NCI-H2196 treated with DMSO at 0.1 percent for 48 hours (cell line): ENCODE measurements at regions not wholly inside any gene's neighbourhood (a gene's known extent, or its start where the extent isn't known, plus 50 kb on each side); places are given as distances from the start of the nearest gene placed in this dataset.
"Not testable (repeated sequence)": the region's sequence is repeated elsewhere in the genome, so short reads cannot be mapped to it uniquely, and the experiment has no call there.

ENCODE experiments used
- DNase-seq: peaks from one replicate; lab custom pipeline; 2025; ENCODE audit not compliant: unreplicated experiment; lab: John Stamatoyannopoulos, UW

DNA sequence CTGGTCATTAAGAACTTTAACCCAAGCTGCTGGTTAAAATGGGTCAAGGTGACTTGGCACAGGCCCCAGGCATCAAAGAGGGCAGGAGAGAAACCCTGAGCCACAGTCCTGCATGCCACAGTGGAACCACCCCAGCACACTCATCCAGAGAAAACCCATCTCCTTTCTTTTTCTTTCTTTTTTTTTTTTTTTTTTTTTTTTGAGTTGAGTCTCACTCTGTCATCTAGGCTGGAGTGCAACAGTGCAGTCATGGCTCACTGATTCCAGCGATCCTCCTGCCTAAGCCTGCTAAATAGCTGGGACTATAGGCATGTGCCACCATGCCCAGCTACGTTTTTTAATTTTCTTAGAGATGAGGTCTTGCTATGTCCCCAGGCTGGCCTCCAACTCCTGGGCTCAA lies 109.2 kb upstream of the RAB4A start:
- no peak for DNase-seq

DNA sequence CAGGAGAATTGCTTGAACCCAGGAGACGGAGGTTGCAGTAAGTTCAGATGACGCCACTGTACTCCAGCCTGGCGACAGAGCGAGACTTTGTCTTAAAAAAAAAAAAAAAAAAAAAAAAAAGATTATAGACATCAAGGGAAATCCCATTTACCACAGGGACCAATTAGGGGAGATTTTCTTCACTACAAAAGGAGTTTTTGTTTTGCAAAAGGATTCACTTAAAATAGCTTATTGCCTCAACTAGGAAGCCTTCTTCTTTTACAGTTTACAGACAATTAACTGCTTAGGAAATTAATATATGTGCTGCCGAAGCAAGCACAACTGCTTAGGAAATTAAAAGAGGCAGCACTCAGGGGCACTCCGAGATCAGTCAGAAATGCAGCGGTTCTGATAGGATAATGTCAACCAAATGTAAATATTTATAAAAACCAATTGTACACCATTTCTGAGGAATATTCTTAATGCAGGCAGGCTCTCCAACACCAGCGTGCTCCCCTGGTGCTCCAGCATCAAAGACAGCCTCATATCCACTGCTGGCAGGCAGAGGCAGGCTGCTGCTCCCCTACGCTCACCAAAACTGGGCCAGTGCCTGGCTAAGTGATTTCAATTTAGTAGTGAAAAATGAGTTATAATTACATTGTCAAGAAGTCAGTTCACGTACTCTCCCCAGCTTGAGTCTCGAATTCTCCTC lies 107.9 kb upstream of the RAB4A start:
- no peak for DNase-seq

DNA sequence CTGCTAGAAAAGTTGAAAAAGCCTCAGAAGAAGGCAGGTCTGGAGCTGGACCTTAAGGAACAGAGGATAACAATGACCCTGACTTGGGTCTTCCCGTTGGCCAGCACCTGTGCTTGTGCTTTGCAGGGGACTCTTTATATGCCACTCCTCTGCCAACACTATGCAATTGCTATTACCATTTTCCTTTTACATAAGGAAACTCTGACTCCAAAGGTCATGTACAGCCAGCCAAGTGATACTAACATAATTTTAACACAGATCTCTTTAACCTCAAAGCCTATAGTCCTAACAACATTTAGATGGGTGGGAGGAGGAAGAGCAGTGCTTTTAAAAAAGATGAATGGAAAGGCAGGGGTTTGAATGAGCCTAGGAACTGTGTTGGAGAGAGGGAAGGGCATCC lies 106.6 kb upstream of the RAB4A start:
- DNase-seq = no peak

DNA sequence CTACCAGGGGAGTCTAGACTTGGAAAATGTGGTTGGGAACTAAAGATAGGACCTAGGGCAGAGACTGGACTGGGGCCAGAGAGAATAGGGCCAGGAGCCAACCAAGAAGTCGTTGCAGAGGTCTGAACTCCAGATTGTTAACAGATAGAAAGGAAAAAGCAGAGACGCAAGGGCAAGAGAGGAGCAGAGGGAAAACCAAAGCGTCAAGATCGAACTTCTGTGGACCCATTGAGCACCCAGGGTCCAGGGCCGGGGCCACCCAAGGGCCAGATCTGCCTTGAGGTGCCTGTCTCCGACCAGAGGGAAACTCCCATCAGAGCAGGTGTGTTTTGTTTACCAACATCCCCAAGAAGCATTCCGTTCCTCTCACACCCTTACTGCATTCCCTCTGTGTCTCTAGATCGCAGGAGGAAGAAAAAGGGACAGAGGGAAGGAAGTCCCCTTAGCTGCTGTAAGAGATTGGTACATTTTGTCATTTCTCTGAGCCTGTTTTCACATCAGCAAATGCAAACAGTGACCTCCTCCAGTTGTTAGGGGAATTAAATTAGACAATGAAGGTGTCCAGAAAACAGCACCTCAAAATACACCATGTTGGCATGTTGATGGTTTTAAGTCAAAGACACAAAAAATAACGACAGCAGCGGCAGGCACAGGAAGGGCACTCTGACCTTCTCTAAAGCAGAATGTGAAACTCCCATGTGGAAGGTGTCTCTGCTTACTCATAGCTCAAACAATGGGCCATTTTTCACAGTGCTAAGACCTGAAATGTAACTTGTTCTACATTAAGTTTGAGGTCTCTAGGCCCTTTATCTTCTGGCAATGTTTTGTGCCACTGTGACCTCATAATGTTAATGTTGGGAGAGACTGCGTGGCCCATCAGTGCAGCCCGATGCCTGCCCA lies 105.8 kb upstream of the RAB4A start:
- DNase-seq = no peak

DNA sequence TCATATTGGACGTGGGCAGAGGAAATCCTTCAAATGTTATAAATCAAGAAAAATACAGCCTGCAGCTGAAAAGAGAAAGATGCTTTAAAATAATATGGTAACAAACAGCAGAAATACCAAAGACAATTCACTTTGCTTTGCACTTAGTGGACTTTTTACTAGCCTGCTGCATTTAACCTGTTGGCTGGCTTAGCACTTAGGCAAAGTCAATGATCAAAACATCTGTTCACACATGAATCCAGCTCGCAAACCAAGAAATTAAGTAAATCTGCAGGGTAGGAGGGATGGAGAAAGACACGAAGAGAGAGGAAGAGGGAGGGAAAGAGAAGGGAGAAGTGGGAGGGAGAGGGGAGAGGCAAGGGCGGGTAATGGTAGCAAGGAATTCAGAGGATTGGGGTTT lies 103.6 kb upstream of the RAB4A start:
- no peak for DNase-seq

DNA sequence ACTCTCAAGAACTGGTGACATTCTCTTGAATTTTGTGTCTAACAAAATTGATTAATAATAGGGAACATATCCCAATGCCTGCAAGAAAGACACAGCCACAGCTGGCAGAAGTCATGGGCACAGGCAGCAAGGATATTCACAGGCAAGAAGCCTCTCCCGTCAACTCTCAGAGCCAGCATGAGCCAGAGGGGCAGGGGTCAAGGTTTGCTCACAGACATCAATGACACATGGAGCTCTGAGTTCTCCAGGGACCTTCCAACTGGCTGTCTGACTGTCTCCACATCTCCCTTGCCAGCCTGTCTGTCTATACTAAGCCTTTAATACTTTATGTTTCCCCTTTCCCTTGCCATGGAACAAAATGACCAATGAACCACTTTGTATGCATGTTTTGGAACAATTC lies 101.5 kb upstream of the RAB4A start:
- DNase-seq = no peak

DNA sequence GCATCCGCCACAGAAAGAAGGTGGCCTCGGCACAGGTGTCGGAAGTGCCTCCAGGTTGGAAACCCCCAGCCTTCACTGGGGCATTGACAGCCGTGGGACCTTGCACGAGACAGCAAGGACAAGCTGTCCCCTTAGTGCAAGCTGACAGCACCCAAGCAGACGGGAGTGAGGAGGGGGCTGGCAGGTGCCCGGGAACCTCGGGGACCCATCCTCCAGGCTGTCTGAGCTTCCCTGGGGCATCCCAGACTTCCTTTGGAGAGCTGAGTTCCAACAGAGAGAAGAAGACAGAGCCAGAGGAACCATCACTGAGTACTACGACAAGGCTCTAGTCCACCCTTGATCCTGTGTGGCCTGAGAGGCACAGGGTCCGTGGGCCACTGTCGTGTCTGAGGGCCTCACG lies 100.6 kb upstream of the RAB4A start:
- no peak for DNase-seq

DNA sequence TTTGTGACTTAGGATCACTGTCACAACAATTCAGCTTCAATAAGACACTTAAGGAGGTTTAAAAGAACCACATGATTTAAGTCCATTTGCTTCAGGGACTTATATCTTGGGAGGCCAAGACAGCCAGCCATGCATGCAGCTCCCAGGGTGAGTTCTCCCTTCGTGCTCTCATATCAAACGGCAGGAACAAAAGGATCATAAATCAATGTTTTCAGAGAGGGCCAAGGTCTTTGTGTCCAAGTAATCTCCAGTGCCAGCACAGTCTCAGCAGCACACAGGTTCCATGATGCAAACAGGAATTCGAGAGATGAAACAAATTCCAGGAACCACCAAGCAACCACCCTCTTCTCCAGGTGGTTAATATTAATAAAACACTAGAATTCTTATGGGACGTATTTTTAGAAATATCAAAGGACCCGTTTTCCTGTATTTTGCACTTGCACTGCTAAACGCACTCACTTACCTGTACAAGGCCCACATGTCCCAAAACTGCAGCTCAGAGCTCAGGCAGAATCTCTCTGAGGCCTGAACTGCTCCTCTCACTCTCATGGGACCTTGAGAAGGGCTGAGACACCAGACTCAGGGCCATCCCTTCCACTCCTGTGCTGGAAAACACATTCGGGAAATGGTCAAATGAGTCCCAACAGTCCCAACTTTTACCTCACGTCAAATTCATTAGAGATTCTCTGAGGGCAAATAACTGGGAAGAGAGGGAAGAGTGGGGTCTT lies 100.0 kb upstream of the RAB4A start:
- no peak for DNase-seq

GRCh38 chr1:229171934-229172333 lies 99.0 kb upstream of the RAB4A start:
- DNase-seq = peak; percentile 74

DNA sequence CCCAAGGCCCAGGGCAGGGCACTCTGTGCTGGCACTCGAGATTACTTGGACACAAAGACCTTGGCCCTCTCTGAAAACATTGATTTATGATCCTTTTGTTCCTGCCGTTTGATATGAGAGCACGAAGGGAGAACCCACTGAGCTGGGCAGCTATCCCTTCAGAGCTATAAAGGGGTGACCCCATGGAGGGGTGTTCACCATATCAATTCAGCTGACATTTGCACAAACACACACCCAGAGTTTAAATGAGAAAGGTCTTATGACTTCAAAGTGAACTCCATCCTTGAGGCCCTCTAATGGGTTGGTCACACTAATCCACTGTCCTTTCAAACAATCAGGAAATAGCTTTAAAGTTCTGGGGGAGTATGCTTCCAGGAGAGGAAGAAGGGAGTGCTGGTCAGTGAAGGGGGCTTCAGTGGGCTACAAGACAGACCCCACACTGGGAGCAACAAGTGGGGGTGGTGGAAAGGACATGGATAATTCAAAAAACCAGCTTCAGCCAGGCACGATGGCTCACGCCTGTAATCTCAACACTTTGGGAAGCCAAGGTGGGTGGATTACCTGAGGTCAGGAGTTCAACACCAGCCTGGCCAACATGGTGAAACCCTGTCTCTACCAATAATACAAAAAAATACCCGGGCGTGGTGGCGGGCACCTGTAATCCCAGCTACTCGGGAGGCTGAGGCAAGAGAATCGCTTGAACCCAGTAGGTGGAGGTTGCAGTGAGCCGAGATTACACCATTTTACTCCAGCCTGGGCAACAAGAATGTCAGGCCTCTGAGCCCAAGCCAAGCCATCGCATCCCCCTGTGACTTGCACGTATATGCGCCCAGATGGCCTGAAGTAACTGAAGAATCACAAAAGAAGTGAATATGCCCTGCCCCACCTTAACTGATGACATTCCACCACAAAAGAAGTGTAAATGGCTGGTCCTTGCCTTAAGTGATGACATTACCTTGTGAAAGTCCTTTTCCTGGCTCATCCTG lies 97.1 kb upstream of the RAB4A start:
- DNase-seq = not testable (repeated sequence)

DNA sequence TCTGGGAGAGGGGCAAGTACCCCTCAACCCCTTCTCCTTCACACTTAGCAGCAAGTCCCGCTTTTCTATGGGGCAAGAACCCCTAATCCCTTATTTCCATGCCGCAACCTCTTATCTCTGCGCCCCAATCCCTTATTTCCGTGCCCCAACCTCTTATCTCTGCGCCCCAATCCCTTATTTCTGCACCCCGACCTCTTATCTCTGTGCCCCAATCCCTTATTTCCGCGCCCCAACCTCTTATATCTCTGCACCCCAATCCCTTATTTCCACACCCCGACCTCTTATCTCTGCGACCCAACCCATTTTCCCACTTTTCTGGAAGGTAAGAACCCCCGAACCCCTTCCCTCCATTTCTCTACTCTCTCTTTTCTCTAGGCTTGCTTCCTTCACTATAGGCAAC lies 95.6 kb upstream of the RAB4A start:
- not testable (repeated sequence) for DNase-seq

DNA sequence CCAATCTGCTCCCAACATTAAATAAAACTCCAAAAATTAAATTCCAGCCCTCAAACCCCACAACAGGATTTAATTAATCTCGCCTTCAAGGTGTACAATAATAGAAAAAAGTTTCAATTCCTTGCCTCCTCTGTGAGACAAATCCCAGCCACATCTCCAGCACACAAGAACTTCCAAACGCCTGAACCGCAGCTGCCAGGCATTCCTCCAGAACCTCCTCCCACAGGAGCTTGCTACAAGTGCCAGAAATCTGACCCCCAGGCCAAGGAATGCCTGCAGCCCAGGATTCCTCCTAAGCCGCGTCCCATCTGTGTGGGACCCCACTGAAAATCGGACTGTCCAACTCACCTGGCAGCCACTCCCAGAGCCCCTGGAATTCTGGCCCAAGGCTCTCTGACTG lies 94.5 kb upstream of the RAB4A start:
- not testable (repeated sequence) for DNase-seq

GRCh38 chr1:229180161-229180560 lies 90.8 kb upstream of the RAB4A start:
- no peak for DNase-seq

DNA sequence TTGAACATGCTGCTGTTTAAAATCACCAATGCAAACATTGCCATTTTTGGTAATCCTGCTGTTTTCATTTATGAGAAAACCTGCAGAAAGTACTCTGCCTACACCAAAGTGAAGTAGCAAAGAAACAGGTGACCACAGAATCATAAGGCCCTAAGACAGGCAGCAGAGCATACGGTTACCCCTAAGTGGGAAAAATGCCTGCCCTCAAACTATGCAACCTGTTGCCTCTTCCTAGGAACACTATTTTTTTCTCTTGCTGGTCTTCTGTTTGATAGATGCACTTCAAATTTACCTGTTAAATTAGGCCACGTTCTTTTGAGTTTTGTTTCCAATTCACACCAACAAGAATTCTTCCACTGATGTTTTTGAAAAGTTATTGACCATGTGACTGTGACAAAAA lies 89.5 kb upstream of the RAB4A start:
- DNase-seq = no peak

GRCh38 chr1:229183588-229183987 lies 87.3 kb upstream of the RAB4A start:
- DNase-seq = no peak

GRCh38 chr1:229184066-229184465 lies 86.8 kb upstream of the RAB4A start:
- no peak for DNase-seq

GRCh38 chr1:229185963-229186362 lies 84.9 kb upstream of the RAB4A start:
- no peak for DNase-seq

DNA sequence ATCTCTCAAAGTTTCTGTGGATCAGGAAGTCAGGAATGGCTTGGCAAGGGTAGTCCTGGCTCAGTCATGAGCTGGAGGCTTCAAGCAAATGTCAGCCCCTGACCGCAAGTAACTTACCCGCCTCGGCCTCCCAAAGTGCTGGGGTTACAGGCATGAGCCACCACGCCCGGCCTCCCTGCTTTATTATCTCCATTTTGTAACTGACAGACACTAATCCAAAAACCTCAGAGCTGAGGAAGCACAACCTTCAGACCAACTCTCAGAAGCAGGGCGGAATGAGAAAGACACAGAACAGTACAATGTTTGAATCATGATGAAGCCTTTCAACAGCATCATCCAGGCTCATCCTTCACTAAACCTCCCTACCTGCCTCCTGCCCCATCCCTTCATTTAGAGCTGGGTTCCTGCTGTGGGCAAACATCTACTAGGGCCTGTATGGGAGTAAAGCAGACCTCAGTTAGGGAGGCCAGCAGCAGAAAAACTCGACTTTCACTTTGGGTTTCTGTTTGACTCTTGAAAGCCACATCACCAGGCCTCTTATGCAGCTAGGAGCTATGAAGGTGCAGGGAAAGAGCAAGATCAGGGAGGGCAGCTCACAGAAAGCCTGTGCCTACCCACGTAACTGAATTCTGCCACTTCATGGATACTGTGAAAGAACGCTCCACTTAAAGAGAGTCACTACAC lies 84.4 kb upstream of the RAB4A start:
- no peak for DNase-seq

DNA sequence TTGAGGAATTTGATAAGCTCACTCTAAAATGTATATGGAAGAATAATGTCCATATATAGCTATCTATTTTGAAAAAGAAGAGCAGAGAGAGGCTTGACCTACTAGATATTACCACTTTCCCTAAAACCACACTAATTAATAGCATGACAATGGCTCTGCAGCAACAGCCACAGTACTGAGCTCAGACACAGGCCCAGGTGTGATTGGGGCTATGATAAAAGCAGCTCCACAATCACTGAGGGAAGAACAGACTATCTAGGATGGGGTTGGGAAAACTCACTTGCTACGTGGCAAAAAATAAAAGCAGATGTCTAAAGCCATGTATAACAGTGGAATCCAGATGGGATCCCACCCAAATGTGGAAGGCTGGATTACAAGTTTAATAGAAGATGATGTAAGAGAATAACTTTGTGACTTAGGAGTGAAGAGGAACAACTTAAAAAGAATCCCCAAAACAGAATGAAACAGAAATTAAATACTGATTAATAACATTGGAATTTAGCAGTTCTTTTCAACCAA lies 80.8 kb upstream of the RAB4A start:
- DNase-seq = no peak
